Ovary (tissue), 3 donors: ENCODE measurements at regions not wholly inside any gene's neighbourhood (a gene's known extent, or its start where the extent isn't known, plus 50 kb on each side); places are given as distances from the start of the nearest gene placed in this dataset.

Experiments used
- EP300 ChIP-seq: sonication (generic); formaldehyde crosslinking; IDR thresholded peaks from one replicate; pipeline ENCODE4 v1.6.1; 2017; ENCODE audit warnings: antibody characterized with exemption
- POLR2A ChIP-seq: fragments of 450-650 bp; IDR thresholded peaks from one replicate; pipeline ENCODE4 v1.6.1; 2017; ENCODE audit warnings: antibody characterized with exemption, mild to moderate bottlenecking, moderate library complexity
- TF ChIP-seq, protein P1 (sequence below), 3 donors: fragments of 450-650 bp in 2 of 3; fragments of 200-600 bp in 1 of 3; IDR thresholded peaks; one replicate each; pipeline versions ENCODE4 v1.5.1 to v1.8.0; 2016 to 2022; ENCODE audit warnings: antibody characterized with exemption in 3 of 3, mild to moderate bottlenecking in 1 of 3
- donor health status: DM: no; HTN: no; CAD: no.

DNA sequence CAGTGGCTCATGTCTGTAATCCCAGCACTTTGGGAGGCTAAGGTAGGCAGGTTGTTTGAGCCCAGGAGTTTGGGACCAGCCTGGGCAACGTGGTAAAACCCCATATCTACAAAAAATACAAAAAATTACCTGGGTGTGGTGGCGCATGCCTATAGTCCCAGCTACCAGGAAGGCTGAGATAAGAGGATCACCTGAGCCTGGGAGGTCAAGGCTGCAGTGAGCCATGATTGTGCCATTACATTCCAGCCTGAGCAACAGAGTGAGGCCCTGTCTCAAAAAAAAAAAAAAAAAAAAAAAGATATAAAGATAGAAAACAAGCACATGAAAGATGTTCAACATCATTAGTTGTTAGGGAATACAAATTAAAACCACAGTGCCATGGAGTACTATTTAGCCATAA lies 65.3 kb upstream of the UGP2 start:
- TF ChIP-seq, protein P1, sequence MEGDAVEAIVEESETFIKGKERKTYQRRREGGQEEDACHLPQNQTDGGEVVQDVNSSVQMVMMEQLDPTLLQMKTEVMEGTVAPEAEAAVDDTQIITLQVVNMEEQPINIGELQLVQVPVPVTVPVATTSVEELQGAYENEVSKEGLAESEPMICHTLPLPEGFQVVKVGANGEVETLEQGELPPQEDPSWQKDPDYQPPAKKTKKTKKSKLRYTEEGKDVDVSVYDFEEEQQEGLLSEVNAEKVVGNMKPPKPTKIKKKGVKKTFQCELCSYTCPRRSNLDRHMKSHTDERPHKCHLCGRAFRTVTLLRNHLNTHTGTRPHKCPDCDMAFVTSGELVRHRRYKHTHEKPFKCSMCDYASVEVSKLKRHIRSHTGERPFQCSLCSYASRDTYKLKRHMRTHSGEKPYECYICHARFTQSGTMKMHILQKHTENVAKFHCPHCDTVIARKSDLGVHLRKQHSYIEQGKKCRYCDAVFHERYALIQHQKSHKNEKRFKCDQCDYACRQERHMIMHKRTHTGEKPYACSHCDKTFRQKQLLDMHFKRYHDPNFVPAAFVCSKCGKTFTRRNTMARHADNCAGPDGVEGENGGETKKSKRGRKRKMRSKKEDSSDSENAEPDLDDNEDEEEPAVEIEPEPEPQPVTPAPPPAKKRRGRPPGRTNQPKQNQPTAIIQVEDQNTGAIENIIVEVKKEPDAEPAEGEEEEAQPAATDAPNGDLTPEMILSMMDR (IDR thresholded peaks at IDR 0.05), result no peak
- TF ChIP-seq POLR2A (no peak), EP300 (no peak)
